Ovary (tissue), 3 donors: ENCODE measurements at regions not wholly inside any gene's neighbourhood (a gene's known extent, or its start where the extent isn't known, plus 50 kb on each side); places are given as distances from the start of the nearest gene placed in this dataset.

Experiments used
- POLR2A ChIP-seq: fragments of 450-650 bp; IDR thresholded peaks from one replicate; pipeline ENCODE4 v1.6.1; 2017; ENCODE audit warnings: antibody characterized with exemption, mild to moderate bottlenecking, moderate library complexity
- TF ChIP-seq, protein P1 (sequence below), 3 donors: fragments of 450-650 bp in 2 of 3; fragments of 200-600 bp in 1 of 3; IDR thresholded peaks; one replicate each; pipeline versions ENCODE4 v1.5.1 to v1.8.0; 2016 to 2022; ENCODE audit warnings: antibody characterized with exemption in 3 of 3, mild to moderate bottlenecking in 1 of 3
- donor health status: DM: no; HTN: no; CAD: no.

DNA sequence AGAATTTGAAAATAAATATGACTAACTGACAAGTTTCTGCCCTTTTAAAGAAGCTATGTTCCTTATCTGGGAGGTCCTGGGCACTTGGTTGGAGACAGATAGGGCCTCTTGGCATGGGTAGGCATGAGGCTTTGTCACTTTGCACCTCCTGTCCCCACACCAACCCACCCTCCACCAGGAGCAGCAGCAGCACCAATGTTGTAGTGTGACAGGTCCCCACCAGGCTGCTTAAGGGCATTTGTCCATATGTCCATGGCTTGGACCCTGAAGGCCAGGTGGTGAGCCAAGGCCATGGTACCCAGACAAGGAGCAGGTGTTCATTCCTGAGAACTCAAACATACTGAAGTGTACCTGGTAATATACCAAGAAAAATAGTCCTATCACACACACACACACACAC, 629.1 kb downstream of the ACTR3B start:
- TF ChIP-seq, protein P1, sequence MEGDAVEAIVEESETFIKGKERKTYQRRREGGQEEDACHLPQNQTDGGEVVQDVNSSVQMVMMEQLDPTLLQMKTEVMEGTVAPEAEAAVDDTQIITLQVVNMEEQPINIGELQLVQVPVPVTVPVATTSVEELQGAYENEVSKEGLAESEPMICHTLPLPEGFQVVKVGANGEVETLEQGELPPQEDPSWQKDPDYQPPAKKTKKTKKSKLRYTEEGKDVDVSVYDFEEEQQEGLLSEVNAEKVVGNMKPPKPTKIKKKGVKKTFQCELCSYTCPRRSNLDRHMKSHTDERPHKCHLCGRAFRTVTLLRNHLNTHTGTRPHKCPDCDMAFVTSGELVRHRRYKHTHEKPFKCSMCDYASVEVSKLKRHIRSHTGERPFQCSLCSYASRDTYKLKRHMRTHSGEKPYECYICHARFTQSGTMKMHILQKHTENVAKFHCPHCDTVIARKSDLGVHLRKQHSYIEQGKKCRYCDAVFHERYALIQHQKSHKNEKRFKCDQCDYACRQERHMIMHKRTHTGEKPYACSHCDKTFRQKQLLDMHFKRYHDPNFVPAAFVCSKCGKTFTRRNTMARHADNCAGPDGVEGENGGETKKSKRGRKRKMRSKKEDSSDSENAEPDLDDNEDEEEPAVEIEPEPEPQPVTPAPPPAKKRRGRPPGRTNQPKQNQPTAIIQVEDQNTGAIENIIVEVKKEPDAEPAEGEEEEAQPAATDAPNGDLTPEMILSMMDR (IDR thresholded peaks at IDR 0.05), result no peak
- TF ChIP-seq POLR2A, result no peak
